ENCODE measurements at regions not wholly inside any gene's neighbourhood (a gene's known extent, or its start where the extent isn't known, plus 50 kb on each side); places are given as distances from the start of the nearest gene placed in this dataset.

DNA sequence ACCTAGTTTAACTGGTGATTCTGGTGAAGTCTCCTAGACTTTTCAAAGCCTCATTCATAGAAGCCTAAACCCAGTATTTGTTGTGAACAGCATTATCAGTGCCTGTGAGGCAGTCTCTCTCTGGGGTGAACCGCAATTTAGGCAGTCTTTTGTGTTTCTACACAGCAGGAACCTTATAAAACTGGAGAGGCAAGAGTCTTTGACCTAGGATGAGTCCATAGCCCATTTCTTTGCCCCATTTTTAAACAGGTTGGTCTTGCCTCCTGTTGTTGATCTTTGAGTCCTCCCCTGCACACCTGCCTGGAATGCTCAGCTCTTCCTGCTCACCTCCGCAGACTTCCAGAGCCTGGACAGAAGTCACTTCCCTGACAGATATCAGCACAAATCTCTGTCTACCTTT is 51.2 kb upstream of the NRP1 start:
- TF ChIP-seq CTCF (IDR thresholded peaks at IDR 0.05): no peak
- no peak for TF ChIP-seq POLR2A (IDR thresholded peaks at IDR 0.05)

Data from stomach (tissue), 4 donors.